Panc1 (cell line): ENCODE measurements at regions not wholly inside any gene's neighbourhood (a gene's known extent, or its start where the extent isn't known, plus 50 kb on each side); places are given as distances from the start of the nearest gene placed in this dataset.

Experiments
- ATAC-seq: fragments of 200-7000 bp; cut with Tn5 transposase; 2 replicates; pipeline ENCODE4 v1.9.1; 2020; ENCODE audit warnings: mild to moderate bottlenecking, moderate library complexity
- BruUV-seq: library from RNA; stranded (reverse); fragments of 400-500 nt; replicated peaks from 2 replicates; lab custom pipeline; 2021; lab: Mats Ljungman, UMichigan
- CTCF ChIA-PET: fragments of 300-600 bp; sonication (Branson Sonifier 250); formaldehyde crosslinking; loops from one replicate; lab custom pipeline; 2022; ENCODE audit warnings: antibody characterized with exemption; lab: Charles Lee
- POLR2A ChIA-PET: fragments of 300-600 bp; sonication (Branson Sonifier 250); formaldehyde crosslinking; loops from one replicate; lab custom pipeline; 2022; ENCODE audit warnings: antibody characterized with exemption; lab: Charles Lee
- DNase-seq: peaks from one replicate; pipeline ENCODE4 v3.0.0-alpha.2; 2010; ENCODE audit warnings: low read depth, low spot score
- H3K27ac ChIP-seq: 2 replicates; pipeline ENCODE4 v1.5.1; 2011; ENCODE audit warnings: mild to moderate bottlenecking, low read length, inconsistent platforms
- H3K27me3 ChIP-seq: fragments of 200-500 bp; sonication (Bioruptor generic); 2 replicates; pipeline ENCODE4 v1.6.0; 2014; ENCODE audit warnings: low read length, inconsistent platforms; ENCODE audit not compliant: control insufficient read depth, insufficient read depth
- H3K36me3 ChIP-seq: fragments of 200-500 bp; sonication (Bioruptor generic); 2 replicates; pipeline ENCODE4 v1.5.1; 2014; ENCODE audit warnings: inconsistent platforms, mild to moderate bottlenecking, low read length, moderate library complexity; ENCODE audit not compliant: control insufficient read depth, insufficient read depth
- H3K4me1 ChIP-seq: 2 replicates; pipeline ENCODE4 v1.5.1; 2011; ENCODE audit warnings: inconsistent platforms, mild to moderate bottlenecking, low read length, moderate library complexity; ENCODE audit not compliant: control insufficient read depth, insufficient read depth
- H3K4me3 ChIP-seq, 2 experiments: 2 replicates each; pipeline ENCODE4 v1.5.1; 2011 to 2012; ENCODE audit warnings: low read depth in 2 of 2, low read length in 2 of 2, mild to moderate bottlenecking in 2 of 2, inconsistent platforms in 1 of 2, moderate library complexity in 1 of 2
- H3K9me3 ChIP-seq: fragments of 200-500 bp; sonication (Bioruptor generic); 2 replicates; pipeline ENCODE4 v1.5.1; 2014; ENCODE audit warnings: low read depth, mild to moderate bottlenecking, inconsistent platforms, low read length, moderate library complexity; ENCODE audit not compliant: control insufficient read depth, insufficient read depth
- POLR2AphosphoS5 ChIP-seq: IDR thresholded peaks from 2 replicates; pipeline ENCODE4 v1.6.1; 2012; ENCODE audit warnings: mild to moderate bottlenecking, low read depth, low read length, moderate library complexity
- SIN3A ChIP-seq: IDR thresholded peaks from 2 replicates; pipeline ENCODE4 v1.6.1; 2012; ENCODE audit warnings: low read depth, mild to moderate bottlenecking, low read length, moderate library complexity, borderline replicate concordance; ENCODE audit not compliant: insufficient read depth
- TCF7L2 ChIP-seq: IDR thresholded peaks from 2 replicates; pipeline ENCODE4 v1.6.1; 2011; ENCODE audit warnings: mild to moderate bottlenecking, low read depth, low read length, inconsistent platforms
- in situ Hi-C: cut with HindIII; loops from 2 replicates; pipeline ENCODE4 v1.10.0; 2016; ENCODE audit warnings: low sequenced_read_pairs, low pct_unique_long_range_greater_than_20kb
- intact Hi-C: fragments of 100-400 bp; cut with micrococcal nuclease; formaldehyde crosslinking; loops from one replicate; pipeline ENCODE4 v1.10.0; 2022; ENCODE audit not compliant: unreplicated experiment
- TF ChIP-seq, protein P1 (sequence below), 2 experiments: IDR thresholded peaks; 2 replicates each; pipeline ENCODE4 v1.6.1; 2011 to 2012; ENCODE audit warnings: low read depth in 2 of 2, control low read depth in 1 of 2, low read length in 1 of 2, mild to moderate bottlenecking in 1 of 2, moderate library complexity in 1 of 2; ENCODE audit not compliant: insufficient read depth in 1 of 2
- TF ChIP-seq, protein P2 (sequence below): fragments of 450-650 bp; IDR thresholded peaks from 2 replicates; pipeline ENCODE4 v1.5.1; 2017; ENCODE audit warnings: mild to moderate bottlenecking

DNA sequence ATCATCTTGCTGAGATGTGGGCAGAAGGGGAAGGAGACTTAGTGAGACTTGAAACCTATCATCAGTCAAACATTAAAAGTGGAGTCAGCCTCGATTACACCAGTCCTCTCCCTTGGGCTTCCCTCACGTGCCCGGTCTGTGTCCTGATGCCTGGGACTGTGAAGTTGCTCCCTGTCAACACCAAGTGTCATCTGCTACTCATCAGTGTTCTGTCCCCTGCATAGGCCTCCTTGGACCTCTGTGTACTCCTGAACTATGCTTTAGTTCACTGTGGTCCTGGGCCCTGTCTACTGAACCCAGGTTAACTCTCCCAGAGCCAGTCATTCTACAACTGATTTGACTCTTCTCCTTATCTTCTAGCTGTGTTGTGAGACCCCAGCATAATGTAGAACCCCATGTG lies 506.3 kb downstream of the TYW1 start:
- H3K27me3 ChIP-seq: no peaks in the 10 kb centered on the region
- in situ Hi-C loops (no loop called here), intact Hi-C loops (no loop called here)
- BruUV-seq: no TSS peak
- ChIA-PET CTCF (no interaction called here), POLR2A (no interaction called here)
- H3K4me3 ChIP-seq: no peak overlapping the region
- no peaks in the 10 kb centered on the region for H3K36me3 ChIP-seq
- no peak for DNase-seq
- TF ChIP-seq, protein P1, sequence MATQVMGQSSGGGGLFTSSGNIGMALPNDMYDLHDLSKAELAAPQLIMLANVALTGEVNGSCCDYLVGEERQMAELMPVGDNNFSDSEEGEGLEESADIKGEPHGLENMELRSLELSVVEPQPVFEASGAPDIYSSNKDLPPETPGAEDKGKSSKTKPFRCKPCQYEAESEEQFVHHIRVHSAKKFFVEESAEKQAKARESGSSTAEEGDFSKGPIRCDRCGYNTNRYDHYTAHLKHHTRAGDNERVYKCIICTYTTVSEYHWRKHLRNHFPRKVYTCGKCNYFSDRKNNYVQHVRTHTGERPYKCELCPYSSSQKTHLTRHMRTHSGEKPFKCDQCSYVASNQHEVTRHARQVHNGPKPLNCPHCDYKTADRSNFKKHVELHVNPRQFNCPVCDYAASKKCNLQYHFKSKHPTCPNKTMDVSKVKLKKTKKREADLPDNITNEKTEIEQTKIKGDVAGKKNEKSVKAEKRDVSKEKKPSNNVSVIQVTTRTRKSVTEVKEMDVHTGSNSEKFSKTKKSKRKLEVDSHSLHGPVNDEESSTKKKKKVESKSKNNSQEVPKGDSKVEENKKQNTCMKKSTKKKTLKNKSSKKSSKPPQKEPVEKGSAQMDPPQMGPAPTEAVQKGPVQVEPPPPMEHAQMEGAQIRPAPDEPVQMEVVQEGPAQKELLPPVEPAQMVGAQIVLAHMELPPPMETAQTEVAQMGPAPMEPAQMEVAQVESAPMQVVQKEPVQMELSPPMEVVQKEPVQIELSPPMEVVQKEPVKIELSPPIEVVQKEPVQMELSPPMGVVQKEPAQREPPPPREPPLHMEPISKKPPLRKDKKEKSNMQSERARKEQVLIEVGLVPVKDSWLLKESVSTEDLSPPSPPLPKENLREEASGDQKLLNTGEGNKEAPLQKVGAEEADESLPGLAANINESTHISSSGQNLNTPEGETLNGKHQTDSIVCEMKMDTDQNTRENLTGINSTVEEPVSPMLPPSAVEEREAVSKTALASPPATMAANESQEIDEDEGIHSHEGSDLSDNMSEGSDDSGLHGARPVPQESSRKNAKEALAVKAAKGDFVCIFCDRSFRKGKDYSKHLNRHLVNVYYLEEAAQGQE (IDR thresholded peaks at IDR 0.05; ENCODE audit: insufficient read depth in 1 of 2, low read depth in 2 of 2, low read length in 1 of 2): no peak
- TF ChIP-seq TCF7L2 (no peak), POLR2AphosphoS5 (no peak), SIN3A (no peak)
- TF ChIP-seq, protein P2, sequence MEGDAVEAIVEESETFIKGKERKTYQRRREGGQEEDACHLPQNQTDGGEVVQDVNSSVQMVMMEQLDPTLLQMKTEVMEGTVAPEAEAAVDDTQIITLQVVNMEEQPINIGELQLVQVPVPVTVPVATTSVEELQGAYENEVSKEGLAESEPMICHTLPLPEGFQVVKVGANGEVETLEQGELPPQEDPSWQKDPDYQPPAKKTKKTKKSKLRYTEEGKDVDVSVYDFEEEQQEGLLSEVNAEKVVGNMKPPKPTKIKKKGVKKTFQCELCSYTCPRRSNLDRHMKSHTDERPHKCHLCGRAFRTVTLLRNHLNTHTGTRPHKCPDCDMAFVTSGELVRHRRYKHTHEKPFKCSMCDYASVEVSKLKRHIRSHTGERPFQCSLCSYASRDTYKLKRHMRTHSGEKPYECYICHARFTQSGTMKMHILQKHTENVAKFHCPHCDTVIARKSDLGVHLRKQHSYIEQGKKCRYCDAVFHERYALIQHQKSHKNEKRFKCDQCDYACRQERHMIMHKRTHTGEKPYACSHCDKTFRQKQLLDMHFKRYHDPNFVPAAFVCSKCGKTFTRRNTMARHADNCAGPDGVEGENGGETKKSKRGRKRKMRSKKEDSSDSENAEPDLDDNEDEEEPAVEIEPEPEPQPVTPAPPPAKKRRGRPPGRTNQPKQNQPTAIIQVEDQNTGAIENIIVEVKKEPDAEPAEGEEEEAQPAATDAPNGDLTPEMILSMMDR: no peak
- H3K4me1 ChIP-seq: no peaks in the 10 kb centered on the region
- H3K9me3 ChIP-seq: no peaks in the 10 kb centered on the region
- no peak overlapping the region for H3K27ac ChIP-seq
- ATAC-seq: no peak

DNA sequence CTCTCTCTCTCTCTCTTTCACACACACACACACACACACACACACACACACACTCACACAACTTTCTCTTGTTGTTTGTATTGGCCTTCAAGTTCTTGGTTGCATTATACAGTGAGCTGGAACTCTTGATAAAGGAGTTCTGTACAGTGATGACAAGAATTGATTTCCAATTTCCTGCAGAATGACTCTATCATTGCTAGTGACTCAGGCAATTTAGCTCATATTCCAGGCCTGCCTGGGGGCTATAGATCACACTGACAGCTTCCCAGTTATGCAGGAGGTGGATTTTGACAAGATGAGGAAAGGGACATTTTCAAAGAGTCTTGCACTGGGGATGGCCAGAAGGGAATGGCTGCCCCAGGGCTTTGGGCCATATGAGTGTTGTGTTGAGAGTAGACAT lies 508.8 kb downstream of the TYW1 start:
- intact Hi-C loops (no loop called here), in situ Hi-C loops (no loop called here)
- no peaks in the 10 kb centered on the region for H3K4me1 ChIP-seq
- TF ChIP-seq, protein P1 (IDR thresholded peaks at IDR 0.05; ENCODE audit: insufficient read depth in 1 of 2, low read depth in 2 of 2, low read length in 1 of 2): no peak
- TF ChIP-seq, protein P2: no peak
- TF ChIP-seq TCF7L2 (no peak), SIN3A (no peak), POLR2AphosphoS5 (no peak)
- ChIA-PET CTCF (no interaction called here), POLR2A (no interaction called here)
- no peak overlapping the region for H3K27ac ChIP-seq
- no peak for ATAC-seq
- no peak for DNase-seq
- no peaks in the 10 kb centered on the region for H3K9me3 ChIP-seq
- no TSS peak for BruUV-seq
- no peaks in the 10 kb centered on the region for H3K36me3 ChIP-seq
- H3K4me3 ChIP-seq: no peak overlapping the region
- H3K27me3 ChIP-seq: no peaks in the 10 kb centered on the region
